HG03442 (cell line): ENCODE measurements at regions not wholly inside any gene's neighbourhood (a gene's known extent, or its start where the extent isn't known, plus 50 kb on each side); places are given as distances from the start of the nearest gene placed in this dataset.
A peak's percentile ranks its signal among the peaks of the same experiment; 100 is the strongest.

ENCODE experiments used
- ATAC-seq: cut with Tn5 transposase; IDR thresholded peaks from one replicate; pipeline ENCODE4 v1.9.1; 2021; ENCODE audit warnings: mild to moderate bottlenecking, moderate library complexity; ENCODE audit not compliant: unreplicated experiment

- no peak for ATAC-seq
Observed at GRCh38 chr22:48473202-48473601, 1354.5 kb downstream of the BRD1 start.

GRCh38 chr22:48464246-48464645 is 1363.4 kb downstream of the BRD1 start:
- no peak for ATAC-seq

GRCh38 chr22:48459859-48460823 is 1367.5 kb downstream of the BRD1 start:
- ATAC-seq = no peak

GRCh38 chr22:48459259-48459658 is 1368.4 kb downstream of the BRD1 start:
- no peak for ATAC-seq

- ATAC-seq = no peak
Observed at GRCh38 chr22:48456449-48456848, 1371.2 kb downstream of the BRD1 start.

GRCh38 chr22:48453751-48454485 is 1373.8 kb downstream of the BRD1 start:
- ATAC-seq = no peak

GRCh38 chr22:48453171-48453570 is 1374.5 kb downstream of the BRD1 start:
- ATAC-seq = no peak

GRCh38 chr22:48452766-48453165 is 1374.9 kb downstream of the BRD1 start:
- ATAC-seq = no peak

GRCh38 chr22:48451891-48452290 is 1375.8 kb downstream of the BRD1 start:
- ATAC-seq = no peak

- ATAC-seq = no peak
Observed at GRCh38 chr22:48450188-48450825, 1377.4 kb downstream of the BRD1 start.

- no peak for ATAC-seq
Observed at GRCh38 chr22:48449466-48450187, 1378.0 kb downstream of the BRD1 start.

GRCh38 chr22:48448821-48449220 is 1378.9 kb downstream of the BRD1 start:
- ATAC-seq = no peak

- no peak for ATAC-seq
Observed at GRCh38 chr22:48445113-48445827, 1382.4 kb downstream of the BRD1 start.

- ATAC-seq = peak; percentile 73
Observed at GRCh38 chr22:48444320-48445112, 1383.2 kb downstream of the BRD1 start.

GRCh38 chr22:48443680-48444079 is 1384.0 kb downstream of the BRD1 start:
- ATAC-seq = no peak

GRCh38 chr22:48442663-48443062 is 1385.0 kb downstream of the BRD1 start:
- no peak for ATAC-seq

GRCh38 chr22:48441553-48441850 is 1386.2 kb downstream of the BRD1 start:
- ATAC-seq = no peak

GRCh38 chr22:48440673-48441552 is 1386.8 kb downstream of the BRD1 start:
- ATAC-seq = no peak

GRCh38 chr22:48440176-48440575 is 1387.5 kb downstream of the BRD1 start:
- ATAC-seq = no peak
